Nephron (organoid): ENCODE measurements at regions not wholly inside any gene's neighbourhood (a gene's known extent, or its start where the extent isn't known, plus 50 kb on each side); places are given as distances from the start of the nearest gene placed in this dataset.

Experiments used
- H3K27ac Mint-ChIP-seq, 3 experiments: 2 replicates each; pipeline ENCODE4 v1.8.0; 2020; ENCODE audit warnings: mixed read lengths in 3 of 3, mild to moderate bottlenecking in 2 of 3, moderate library complexity in 1 of 3
- H3K27me3 Mint-ChIP-seq: 2 replicates; pipeline ENCODE4 v1.8.0; 2021; ENCODE audit warnings: low read depth, mild to moderate bottlenecking, moderate library complexity, mixed read lengths
- H3K36me3 Mint-ChIP-seq: 2 replicates; pipeline ENCODE4 v1.8.0; 2020; ENCODE audit warnings: low read depth, mixed read lengths
- H3K4me1 Mint-ChIP-seq: 2 replicates; pipeline ENCODE4 v1.8.0; 2020; ENCODE audit warnings: mixed read lengths
- H3K4me3 Mint-ChIP-seq, 3 experiments: 2 replicates each; pipeline ENCODE4 v1.8.0; 2020; ENCODE audit warnings: mild to moderate bottlenecking in 3 of 3, mixed read lengths in 3 of 3, moderate library complexity in 2 of 3
- H3K9me3 Mint-ChIP-seq: 2 replicates; pipeline ENCODE4 v1.8.0; 2020; ENCODE audit warnings: mixed read lengths
- CTCF ChIP-seq, 3 experiments: fragments of 200-600 bp; sonication (generic); IDR thresholded peaks; one replicate each; pipeline ENCODE4 v1.5.0; 2021; ENCODE audit warnings: antibody characterized with exemption in 3 of 3; ENCODE audit not compliant: unreplicated experiment in 3 of 3

GRCh38 chr16:8519179-8519578 lies 71.1 kb downstream of the TMEM114 start:
- no peaks in the 10 kb centered on the region for H3K4me1 Mint-ChIP-seq
- H3K4me3 Mint-ChIP-seq, result no peak overlapping the region
- peaks cover 15% of the 10 kb centered on the region for H3K27me3 Mint-ChIP-seq
- H3K27ac Mint-ChIP-seq, result no peak overlapping the region
- H3K36me3 Mint-ChIP-seq, result no peaks in the 10 kb centered on the region
- no peaks in the 10 kb centered on the region for H3K9me3 Mint-ChIP-seq
- no peak for TF ChIP-seq CTCF (IDR thresholded peaks at IDR 0.05; ENCODE audit: unreplicated experiment in 3 of 3)

GRCh38 chr16:8517280-8517679 lies 73.0 kb downstream of the TMEM114 start:
- peaks cover 17% of the 10 kb centered on the region for H3K27me3 Mint-ChIP-seq
- H3K36me3 Mint-ChIP-seq, result no peaks in the 10 kb centered on the region
- H3K4me3 Mint-ChIP-seq, result no peak overlapping the region
- TF ChIP-seq CTCF (IDR thresholded peaks at IDR 0.05; ENCODE audit: unreplicated experiment in 3 of 3), result no peak
- H3K9me3 Mint-ChIP-seq, result no peaks in the 10 kb centered on the region
- no peaks in the 10 kb centered on the region for H3K4me1 Mint-ChIP-seq
- H3K27ac Mint-ChIP-seq, result no peak overlapping the region

- TF ChIP-seq CTCF (IDR thresholded peaks at IDR 0.05; ENCODE audit: unreplicated experiment in 3 of 3), result no peak
- no peak overlapping the region for H3K4me3 Mint-ChIP-seq
- H3K27me3 Mint-ChIP-seq, result peaks cover 19% of the 10 kb centered on the region
- no peaks in the 10 kb centered on the region for H3K4me1 Mint-ChIP-seq
- no peaks in the 10 kb centered on the region for H3K9me3 Mint-ChIP-seq
- no peaks in the 10 kb centered on the region for H3K36me3 Mint-ChIP-seq
- no peak overlapping the region for H3K27ac Mint-ChIP-seq
Observed at GRCh38 chr16:8516471-8516870, 73.8 kb downstream of the TMEM114 start.

- H3K4me1 Mint-ChIP-seq, result no peaks in the 10 kb centered on the region
- no peak for TF ChIP-seq CTCF (IDR thresholded peaks at IDR 0.05; ENCODE audit: unreplicated experiment in 3 of 3)
- peaks cover 14% of the 10 kb centered on the region for H3K27me3 Mint-ChIP-seq
- no peaks in the 10 kb centered on the region for H3K36me3 Mint-ChIP-seq
- H3K9me3 Mint-ChIP-seq, result no peaks in the 10 kb centered on the region
- H3K4me3 Mint-ChIP-seq, result no peak overlapping the region
- H3K27ac Mint-ChIP-seq, result no peak overlapping the region
Observed at GRCh38 chr16:8512941-8513624, 77.2 kb downstream of the TMEM114 start.

GRCh38 chr16:8511464-8511863 lies 78.8 kb downstream of the TMEM114 start:
- Mint-ChIP-seq H3K4me1 (no peaks in the 10 kb centered on the region), H3K27ac (no peak overlapping the region), H3K27me3 (peaks cover 10% of the 10 kb centered on the region), H3K4me3 (no peak overlapping the region), H3K9me3 (no peaks in the 10 kb centered on the region), H3K36me3 (no peaks in the 10 kb centered on the region)
- TF ChIP-seq CTCF (IDR thresholded peaks at IDR 0.05; ENCODE audit: unreplicated experiment in 3 of 3), result no peak

- Mint-ChIP-seq H3K36me3 (no peaks in the 10 kb centered on the region), H3K27me3 (peaks cover 8% of the 10 kb centered on the region), H3K4me3 (no peak overlapping the region), H3K9me3 (no peaks in the 10 kb centered on the region), H3K4me1 (no peaks in the 10 kb centered on the region), H3K27ac (no peak overlapping the region)
- TF ChIP-seq CTCF (IDR thresholded peaks at IDR 0.05; ENCODE audit: unreplicated experiment in 3 of 3), result no peak
Observed at GRCh38 chr16:8510160-8510559, 80.2 kb downstream of the TMEM114 start.
